Amniotic epithelial cell (primary cell): ENCODE measurements at regions not wholly inside any gene's neighbourhood (a gene's known extent, or its start where the extent isn't known, plus 50 kb on each side); places are given as distances from the start of the nearest gene placed in this dataset.
"Not testable (repeated sequence)": the region's sequence is repeated elsewhere in the genome, so short reads cannot be mapped to it uniquely, and the experiment has no call there.

Source experiments
- DNase-seq: peaks from one replicate; pipeline ENCODE4 v3.0.0-alpha.2; 2010; ENCODE audit warnings: low read depth

GRCh38 chr6:170018422-170018935, 267.1 kb downstream of the ERMARD start:
- no peak for DNase-seq

GRCh38 chr6:170017603-170018320, 266.3 kb downstream of the ERMARD start:
- DNase-seq = no peak

GRCh38 chr6:170013815-170014214, 262.4 kb downstream of the ERMARD start:
- DNase-seq = no peak

- no peak for DNase-seq
Measured at GRCh38 chr6:170012037-170012330, 260.6 kb downstream of the ERMARD start.

DNA sequence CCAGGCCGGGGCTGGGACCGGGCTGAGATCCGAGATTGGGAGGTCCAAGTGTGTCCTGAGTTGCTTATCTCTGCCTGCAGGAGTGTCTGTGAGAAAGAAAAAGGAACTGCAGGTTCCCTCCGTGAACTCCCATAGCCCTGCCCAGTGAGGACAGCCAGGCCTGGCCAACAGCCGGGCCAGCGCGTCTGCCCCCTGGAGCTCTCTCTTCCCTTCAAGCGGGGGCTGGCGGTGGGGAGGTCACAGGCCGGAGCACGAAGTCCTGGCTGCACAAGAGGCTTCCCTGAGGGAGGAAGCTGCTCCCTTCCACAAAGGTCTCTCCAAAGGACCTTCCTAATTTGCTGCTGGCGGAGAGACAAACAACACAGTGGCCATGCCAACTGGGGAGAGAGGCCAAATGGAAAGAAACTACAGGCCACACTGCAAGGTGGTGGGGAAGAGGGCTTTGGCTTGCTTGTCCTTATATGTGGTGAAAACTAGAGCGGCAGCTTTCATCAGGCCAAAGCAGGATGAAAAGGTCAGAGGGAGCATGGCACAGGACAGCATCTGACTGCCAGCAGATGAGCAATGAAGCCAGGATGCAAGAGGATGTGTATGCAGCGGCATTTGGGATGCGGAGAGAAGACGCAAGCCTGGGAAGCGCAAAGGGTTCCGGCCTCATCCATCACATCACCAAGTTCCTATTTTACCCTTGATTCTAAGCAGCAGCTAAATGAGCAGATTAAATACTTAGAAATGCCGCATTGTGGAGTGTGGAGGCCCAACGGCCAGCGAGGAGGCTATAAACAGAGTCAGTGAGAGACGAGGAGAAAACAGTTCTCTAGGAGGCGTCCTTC, 260.0 kb downstream of the ERMARD start:
- no peak for DNase-seq

DNA sequence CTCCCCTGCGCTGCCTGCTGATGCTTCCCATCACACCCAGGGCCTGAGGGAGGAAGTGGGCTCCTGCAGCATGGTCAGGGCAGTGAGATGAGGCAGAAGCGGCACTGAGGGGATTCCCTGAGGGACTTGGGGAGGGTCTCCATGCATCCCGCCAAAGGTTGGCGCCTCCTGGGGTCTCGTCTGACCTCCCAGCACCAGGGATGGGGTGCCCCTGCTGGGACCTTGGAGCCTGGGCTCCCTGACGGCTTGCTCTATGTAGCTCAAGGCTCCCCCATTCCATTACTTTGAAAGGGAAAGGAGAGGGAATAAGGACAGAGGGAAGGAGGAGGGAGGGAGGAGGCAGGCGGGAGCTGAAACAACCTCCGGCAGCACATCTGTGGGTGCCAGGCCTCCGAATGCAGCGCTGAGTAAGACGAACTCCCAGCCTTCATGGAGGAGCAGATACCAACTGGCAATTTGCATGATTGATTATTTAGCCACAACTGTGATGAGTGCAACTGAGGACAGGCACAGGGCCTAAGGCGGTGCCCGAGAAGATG, 259.3 kb downstream of the ERMARD start:
- DNase-seq = no peak

- DNase-seq = no peak
Measured at GRCh38 chr6:170008294-170008785, 256.9 kb downstream of the ERMARD start.

DNA sequence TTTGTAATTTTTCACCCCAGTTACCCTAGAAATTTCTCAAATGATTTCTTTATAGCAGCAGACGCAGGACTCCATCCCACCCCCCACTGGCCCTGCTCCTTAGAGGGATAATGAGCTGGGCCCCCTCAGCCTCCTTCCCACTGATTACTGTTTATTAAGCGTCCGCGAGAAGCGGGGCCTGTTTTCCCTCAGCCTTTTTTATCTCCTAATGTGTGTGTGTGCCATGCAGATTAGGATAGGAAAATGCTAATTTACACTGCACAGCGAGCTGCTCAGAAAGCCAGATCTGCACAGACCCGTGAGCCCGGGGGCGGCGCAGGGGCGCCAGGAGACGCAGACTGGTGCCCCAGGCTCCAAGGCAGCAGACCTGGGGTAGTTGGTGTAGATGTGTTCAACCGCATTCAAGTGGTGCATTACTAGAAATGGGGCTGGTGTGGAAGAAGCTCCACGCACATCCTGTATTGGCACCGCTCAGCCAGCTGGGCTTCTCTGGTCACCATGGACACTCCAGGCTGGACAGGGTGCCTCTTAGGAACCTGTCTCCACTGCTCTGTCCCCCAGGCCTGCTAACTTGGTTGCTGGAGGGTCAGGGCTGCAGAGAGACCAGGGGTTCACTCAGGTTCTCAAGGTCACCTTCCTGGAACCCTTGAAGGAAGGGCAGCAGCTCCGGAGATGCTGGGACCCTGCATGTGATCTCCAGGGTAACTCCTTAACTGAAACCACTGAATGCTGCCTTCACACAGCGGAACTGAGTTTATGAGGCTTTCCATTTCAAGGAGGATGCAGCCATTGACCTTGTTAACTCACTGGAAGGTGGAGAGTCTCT, 256.3 kb downstream of the ERMARD start:
- DNase-seq = no peak

- no peak for DNase-seq
Measured at GRCh38 chr6:170006900-170007467, 255.6 kb downstream of the ERMARD start.

GRCh38 chr6:170006071-170006899, 254.9 kb downstream of the ERMARD start:
- DNase-seq = no peak

DNA sequence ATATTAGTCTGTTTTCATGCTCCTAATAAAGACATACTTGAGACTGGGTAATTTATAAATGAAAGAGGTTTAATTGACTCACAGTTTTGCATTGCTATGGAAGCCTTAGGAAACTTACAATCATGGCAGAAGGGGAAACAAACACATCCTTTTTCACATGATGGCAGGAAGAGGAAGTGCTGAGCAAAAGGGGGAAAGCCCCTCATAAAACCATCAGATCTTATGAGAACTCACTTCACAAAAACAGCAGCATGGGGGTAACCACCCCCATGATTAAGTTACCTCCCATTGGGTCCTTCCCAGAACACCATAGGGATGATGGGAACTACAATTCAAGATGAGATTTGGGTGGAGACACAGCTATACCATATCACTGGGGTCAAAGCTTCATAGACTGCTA, 254.2 kb downstream of the ERMARD start:
- no peak for DNase-seq

DNA sequence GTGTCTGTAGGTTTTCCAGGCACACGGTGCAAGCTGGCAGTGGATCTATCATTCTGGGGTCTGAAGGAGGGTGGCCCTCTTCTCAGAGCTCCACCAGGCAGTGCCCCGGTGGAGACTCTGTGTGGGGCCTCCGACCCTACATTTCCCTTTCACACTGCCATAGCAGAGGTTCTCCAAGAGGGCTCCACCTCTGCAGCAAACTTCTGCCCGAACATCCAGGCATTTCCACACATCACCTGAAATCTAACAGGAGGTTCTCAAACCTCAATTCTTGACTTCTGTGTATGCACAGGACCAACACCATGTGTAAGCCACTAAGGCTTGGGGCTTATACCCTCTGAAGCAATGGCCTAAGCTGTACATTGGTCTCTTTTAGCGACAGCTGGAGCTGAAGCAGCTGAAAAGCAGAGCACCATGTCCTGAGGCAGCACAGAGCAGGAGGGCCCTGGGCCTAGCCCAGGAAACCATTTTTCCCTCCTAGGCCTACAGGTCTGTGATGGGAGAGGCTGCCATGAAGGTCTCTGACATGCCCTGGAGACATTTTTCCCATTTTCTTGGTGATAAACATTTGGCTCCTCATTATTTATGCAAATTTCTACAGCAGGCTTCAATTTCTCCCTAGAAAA, 253.3 kb downstream of the ERMARD start:
- no peak for DNase-seq

- DNase-seq = no peak
Measured at GRCh38 chr6:170003451-170004160, 252.2 kb downstream of the ERMARD start.

GRCh38 chr6:170003027-170003426, 251.6 kb downstream of the ERMARD start:
- DNase-seq = no peak

DNA sequence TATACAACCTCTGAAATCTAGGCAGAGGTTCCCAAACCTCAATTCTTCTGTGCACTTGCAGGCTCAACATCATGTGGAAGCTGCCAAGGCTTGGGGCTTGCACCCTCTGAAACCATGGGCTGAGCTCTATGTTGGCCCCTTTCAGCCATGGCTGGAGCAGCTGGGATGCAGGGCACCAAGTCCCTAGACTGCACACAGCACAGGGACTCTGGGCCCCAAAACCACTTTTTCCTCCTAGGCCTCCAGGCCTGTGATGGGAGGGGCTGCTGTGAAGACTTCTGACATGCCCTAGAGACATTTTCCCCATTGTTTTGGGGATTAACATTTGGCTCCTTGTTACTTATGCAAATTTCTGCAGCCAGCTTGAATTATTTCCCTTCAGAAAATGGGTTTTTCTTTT, 250.4 kb downstream of the ERMARD start:
- DNase-seq = not testable (repeated sequence)

DNA sequence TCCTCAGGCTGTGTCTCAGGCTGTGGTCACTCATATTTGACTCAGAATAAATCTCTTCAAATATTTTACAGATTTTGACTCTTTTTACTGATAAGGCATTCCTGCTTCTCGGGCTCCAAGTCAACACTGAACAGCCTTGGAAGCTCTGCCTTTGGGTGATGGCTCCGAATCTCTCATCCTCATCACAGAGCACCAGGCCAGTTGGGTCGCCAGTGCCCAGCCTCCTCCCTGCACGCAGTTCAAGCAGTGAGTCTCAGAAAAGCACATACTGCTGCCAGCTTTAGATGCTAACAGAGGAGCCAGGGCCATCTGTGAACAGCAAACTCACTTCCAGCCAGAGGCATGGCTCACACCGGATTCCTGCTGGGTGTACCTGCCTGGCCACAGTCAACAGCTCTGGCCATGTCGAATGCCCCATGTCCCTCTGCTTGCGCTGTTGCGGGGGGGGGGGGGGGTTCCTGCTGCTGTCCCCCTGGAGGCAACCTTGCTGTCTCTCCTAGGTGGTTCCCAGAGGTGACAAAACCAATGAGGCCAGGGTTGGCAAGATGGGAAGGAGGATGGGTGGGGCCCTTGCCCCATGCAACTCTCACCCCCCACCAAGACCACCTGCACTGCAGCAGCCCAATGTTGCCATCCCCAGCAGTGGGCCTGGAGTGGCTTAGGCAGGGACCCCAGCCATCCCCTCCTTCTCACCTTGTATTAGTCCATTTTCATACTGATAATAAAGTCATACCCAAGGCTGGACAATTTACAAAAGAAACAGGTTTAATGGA, 248.8 kb downstream of the ERMARD start:
- no peak for DNase-seq

DNA sequence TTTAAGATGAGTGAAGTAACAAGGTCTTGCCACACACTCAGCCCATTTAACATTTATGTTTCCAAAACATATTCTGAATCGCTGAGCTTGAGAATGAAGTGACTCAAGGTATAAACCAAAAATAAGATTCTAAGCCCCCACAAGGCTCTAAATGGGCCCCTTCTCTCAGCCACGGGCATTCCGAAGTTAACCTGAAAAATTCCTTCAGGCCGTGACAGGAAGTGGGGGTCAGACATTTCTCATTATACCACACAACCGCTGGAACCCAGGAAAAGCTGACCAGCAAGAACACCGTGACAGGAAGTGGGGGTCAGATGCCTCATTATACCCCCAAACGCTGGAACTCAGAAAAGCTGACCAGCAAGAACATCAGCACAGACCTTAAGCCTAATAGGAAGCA, 247.9 kb downstream of the ERMARD start:
- no peak for DNase-seq

GRCh38 chr6:169998457-169998856, 247.0 kb downstream of the ERMARD start:
- no peak for DNase-seq

- no peak for DNase-seq
Measured at GRCh38 chr6:169997930-169998218, 246.5 kb downstream of the ERMARD start.
